Myocyte (in vitro differentiated cells): ENCODE measurements at regions not wholly inside any gene's neighbourhood (a gene's known extent, or its start where the extent isn't known, plus 50 kb on each side); places are given as distances from the start of the nearest gene placed in this dataset.
"Not testable (repeated sequence)": the region's sequence is repeated elsewhere in the genome, so short reads cannot be mapped to it uniquely, and the experiment has no call there.

Experiments used
- DNase-seq: peaks from one replicate; pipeline ENCODE4 v3.0.0-alpha.2; 2012; ENCODE audit warnings: low read depth

GRCh38 chr13:109940637-109941036 lies 154.3 kb upstream of the IRS2 start:
- no peak for DNase-seq

DNA sequence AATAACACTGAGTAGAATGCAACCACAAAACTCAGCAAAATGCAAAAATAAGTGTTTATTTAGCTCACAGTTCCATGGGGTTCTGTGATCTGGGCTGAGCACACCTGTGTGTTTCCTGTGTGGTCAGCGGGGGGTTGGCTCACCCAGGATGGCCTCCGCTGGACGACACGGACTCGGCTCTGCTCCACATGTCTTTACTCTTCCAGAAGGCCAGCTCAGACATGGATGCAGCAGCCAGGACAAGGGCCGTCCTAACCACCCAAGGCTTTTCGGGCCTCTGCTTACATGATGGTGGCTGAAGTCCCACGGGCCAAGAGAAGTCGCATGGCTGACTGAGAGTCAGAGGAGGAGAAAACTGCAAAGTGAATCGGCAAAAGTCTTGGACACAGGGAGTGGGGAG lies 153.5 kb upstream of the IRS2 start:
- no peak for DNase-seq

DNA sequence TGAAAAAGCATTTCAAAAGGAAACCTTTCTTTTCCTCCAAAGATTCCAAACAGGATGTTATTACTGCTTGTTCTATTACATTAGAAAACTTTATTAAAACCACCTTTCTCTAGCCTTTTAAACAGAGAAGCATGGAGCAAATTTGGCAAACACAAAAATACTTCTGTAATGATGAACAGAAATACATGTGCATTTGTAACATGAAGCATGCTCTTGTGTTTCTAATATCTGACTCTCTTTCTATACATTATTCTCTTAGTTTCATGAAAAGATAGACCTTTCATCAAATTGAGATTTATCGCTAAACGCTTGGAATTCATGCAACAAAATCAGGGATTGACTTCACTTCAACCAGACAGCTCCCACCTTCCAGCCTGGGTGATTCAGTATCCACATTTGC lies 152.8 kb upstream of the IRS2 start:
- DNase-seq = no peak

DNA sequence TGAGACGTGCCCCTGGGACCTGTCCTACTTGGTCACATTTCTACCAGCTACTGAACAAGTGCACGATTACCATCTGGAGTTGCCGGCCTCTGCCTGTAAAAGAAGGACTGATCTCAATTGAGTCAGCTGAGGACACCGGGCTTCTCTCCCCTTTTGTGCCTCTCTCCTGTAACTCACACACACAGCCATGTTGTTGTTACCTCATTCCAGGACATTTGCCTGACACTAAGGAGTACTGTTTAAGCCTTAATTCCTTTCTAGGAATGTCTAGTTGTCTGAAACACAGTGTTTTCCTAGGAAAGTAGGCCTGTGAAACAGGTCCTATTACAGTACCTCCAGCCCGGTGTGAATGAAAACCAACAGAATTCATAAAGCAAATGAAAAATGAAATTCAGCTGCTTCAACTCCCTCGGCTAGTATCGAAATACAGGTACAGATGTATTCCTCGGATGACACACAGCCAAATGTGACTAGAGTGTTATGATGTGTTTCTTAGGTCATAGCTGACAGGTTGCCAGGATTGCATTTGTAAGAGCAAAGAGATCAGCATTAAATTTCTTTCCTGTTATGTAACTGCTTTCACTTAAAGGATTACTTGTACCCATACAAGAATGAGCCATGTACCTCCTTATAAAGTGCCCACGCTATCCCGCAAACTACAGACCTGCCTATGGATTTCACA lies 152.0 kb upstream of the IRS2 start:
- DNase-seq = peak; percentile 61

GRCh38 chr13:109934520-109934919 lies 148.1 kb upstream of the IRS2 start:
- DNase-seq = not testable (repeated sequence)

DNA sequence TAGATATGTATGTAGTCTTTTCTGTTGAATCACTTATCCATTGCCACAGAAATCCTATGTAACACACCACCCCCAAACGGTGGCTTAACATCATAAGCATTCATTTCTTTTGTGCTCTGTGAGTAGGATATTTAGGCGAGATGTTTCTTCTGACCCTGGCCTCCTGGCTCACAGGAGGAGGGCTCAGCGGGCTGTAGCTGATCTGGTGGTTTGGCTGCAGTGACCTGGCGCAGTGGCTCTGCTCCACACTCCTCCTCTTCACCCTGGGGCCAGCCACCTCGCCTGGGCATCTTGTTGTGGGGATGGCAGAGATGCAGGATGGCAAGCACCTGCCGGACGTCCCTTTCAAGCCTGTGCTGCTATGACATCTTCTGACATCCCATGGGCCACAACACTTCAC lies 147.1 kb upstream of the IRS2 start:
- DNase-seq = no peak

DNA sequence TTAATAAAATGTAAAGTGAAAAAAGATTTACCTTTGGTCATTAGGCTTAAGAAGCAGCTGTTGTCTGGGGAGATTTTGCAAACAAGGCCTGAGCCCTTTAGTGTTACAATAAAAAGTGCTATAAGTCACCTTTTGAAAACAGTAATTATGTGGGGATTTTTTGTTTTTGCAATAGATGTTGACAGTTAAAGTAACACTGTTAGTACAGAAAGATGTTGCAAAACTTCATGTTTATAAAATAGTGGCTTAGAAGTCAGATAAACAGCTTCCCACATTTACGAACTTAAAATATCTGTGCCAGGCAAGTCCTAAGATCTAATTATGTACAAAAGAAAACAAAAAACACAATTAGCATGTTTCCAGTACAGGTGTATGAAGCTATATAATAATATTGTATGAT lies 138.0 kb upstream of the IRS2 start:
- no peak for DNase-seq

DNA sequence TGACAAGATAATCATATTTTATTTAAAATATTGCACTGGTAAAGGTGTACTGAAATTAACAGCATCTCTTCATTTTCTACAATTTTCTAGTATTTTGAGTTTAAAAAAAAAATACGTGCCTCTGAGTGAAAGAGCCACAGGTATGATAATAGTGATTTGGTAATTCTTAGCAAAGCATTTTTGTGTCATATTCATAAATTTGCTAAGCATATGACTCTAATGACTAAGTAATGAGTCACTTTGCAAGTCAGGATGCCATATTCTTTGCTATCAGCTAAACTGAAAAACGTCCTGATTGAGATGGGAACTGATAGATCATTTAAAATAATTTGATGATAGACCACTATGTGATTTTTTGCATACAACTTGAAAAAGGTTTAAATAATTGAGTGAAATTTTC lies 136.1 kb upstream of the IRS2 start:
- no peak for DNase-seq

GRCh38 chr13:109919715-109920375 lies 133.5 kb upstream of the IRS2 start:
- DNase-seq = no peak

- peak; percentile 95 for DNase-seq
Measured at GRCh38 chr13:109918179-109918711, 131.9 kb upstream of the IRS2 start.

DNA sequence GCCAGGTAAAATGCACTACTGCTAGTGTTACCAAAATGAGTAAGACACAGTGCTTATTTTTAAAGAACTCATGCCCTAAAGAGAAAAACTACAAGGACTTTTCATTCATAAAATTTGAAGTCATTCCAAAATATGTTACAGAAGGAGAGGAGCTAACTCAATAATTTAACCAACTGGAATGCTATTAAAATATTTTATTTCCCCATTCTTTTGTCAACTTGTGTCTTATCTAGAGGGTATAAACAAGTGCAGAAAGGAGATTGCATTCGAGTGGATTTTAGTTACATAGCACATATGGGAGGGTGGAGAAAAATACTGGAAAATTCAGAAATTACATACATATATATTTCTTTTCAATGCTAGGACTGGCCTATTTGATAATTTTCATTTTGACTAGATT lies 131.0 kb upstream of the IRS2 start:
- no peak for DNase-seq

DNA sequence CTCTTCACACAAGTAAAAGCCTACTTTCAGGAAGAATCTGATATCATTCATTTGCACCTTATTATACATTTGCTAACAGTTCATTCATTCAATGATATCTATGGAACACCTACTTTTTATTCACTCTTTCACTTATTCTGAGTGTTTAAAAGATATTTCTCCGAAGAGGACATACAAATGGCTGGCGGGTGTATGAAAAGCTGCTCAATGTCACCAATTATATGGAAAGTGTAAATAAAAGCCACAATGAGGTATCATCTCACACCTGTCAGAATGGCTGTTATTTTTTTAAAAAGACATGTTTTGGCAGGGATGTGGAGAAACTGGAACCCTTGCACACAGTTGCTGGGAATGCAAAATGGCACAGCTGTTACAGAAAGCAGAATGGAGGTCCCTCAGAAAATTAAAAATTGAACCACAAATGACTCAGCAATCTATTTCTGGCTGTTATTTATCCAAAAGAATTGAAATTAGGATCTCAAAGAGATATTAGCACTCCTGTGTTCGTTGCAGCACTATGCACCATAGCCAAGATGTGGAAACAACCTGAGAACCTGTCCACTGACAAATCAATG lies 127.6 kb upstream of the IRS2 start:
- peak; percentile 57 for DNase-seq

- no peak for DNase-seq
Measured at GRCh38 chr13:109913186-109913585, 126.8 kb upstream of the IRS2 start.

- DNase-seq = no peak
Measured at GRCh38 chr13:109910194-109910593, 123.8 kb upstream of the IRS2 start.

DNA sequence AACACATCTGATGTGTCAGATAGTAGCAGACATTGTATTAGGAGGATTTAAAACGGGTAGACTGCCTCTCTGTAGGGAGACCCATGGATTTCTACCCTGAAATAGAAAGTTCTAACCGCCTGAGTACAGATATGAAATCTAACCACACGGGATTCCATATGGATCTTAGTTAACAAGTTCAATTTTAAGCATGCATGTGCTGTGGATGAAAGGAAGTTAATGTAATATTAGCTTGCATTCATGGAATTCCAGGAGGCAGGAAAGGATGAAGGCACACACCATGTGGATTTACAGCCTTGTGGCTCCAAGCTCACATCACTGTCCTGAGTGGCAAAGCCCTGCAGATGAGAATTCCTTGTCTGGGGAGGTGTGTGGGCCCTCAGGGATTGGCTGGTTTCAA lies 120.6 kb upstream of the IRS2 start:
- DNase-seq = no peak

- no peak for DNase-seq
Measured at GRCh38 chr13:109904218-109904617, 117.8 kb upstream of the IRS2 start.

DNA sequence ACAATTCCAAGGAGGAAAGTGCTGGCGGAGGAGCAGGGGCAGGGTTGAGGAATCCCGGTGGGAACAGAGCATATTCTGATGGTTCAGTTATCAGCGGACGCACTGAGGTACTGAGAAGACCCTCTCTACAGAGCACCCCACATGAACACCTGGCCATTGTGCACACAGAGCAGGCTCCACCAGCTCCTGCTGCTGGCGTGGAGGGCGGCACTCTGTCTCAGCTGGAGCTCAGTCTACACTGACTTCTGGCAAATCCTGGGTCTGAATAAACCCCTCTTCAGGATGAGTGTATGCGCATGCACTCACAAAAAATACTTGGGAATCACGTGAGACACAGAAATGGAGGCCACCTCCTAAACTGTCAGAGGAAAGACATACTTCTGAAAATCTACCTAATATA lies 114.4 kb upstream of the IRS2 start:
- no peak for DNase-seq

DNA sequence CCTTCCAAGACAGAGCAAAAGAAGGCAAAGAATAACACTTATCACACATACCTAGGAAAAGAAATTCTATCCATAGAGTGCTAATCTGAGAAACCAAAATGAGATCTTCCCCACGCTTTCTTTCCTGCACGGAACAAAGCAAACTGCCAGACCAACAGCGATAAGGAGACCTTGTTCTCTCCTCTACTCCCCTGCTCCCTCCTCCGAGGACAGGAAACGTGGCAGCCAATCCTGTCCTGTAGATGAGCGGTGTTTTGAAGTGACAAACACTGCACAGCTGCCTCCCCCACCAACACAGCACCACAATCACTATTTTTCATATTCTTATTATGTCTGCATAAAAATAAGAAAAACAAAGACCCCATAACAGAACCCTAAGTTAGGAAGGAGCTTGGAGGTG lies 113.9 kb upstream of the IRS2 start:
- no peak for DNase-seq

DNA sequence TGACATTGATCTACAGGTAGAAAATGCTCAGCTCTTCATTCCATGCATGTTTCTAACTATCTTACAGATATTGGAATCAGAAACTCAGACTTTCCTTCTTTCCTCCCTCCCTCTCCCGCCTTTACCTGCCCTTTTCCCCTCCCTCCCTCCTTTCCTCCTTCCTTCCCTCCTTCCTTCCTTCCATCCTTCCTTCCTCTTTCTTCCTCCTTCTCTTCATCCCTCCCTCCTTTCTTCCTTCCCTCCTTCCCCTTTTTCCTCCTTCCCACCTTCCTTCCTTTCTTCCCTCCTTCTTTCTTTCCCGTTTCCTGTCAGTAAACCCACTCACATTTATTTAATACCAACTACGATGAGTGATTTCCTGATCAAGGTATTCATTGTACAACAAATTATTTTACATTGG lies 113.4 kb upstream of the IRS2 start:
- DNase-seq = no peak

- DNase-seq = no peak
Measured at GRCh38 chr13:109899316-109899715, 112.9 kb upstream of the IRS2 start.

- DNase-seq = peak; percentile 71
Measured at GRCh38 chr13:109897988-109898624, 111.7 kb upstream of the IRS2 start.

- no peak for DNase-seq
Measured at GRCh38 chr13:109892101-109892500, 105.7 kb upstream of the IRS2 start.
